HuH-7 (cell line): ENCODE measurements at regions not wholly inside any gene's neighbourhood (a gene's known extent, or its start where the extent isn't known, plus 50 kb on each side); places are given as distances from the start of the nearest gene placed in this dataset.
"Not testable (repeated sequence)": the region's sequence is repeated elsewhere in the genome, so short reads cannot be mapped to it uniquely, and the experiment has no call there.

ENCODE experiments used
- DNase-seq: peaks from one replicate; pipeline ENCODE4 v3.0.0; 2011; ENCODE audit warnings: low spot score

DNA sequence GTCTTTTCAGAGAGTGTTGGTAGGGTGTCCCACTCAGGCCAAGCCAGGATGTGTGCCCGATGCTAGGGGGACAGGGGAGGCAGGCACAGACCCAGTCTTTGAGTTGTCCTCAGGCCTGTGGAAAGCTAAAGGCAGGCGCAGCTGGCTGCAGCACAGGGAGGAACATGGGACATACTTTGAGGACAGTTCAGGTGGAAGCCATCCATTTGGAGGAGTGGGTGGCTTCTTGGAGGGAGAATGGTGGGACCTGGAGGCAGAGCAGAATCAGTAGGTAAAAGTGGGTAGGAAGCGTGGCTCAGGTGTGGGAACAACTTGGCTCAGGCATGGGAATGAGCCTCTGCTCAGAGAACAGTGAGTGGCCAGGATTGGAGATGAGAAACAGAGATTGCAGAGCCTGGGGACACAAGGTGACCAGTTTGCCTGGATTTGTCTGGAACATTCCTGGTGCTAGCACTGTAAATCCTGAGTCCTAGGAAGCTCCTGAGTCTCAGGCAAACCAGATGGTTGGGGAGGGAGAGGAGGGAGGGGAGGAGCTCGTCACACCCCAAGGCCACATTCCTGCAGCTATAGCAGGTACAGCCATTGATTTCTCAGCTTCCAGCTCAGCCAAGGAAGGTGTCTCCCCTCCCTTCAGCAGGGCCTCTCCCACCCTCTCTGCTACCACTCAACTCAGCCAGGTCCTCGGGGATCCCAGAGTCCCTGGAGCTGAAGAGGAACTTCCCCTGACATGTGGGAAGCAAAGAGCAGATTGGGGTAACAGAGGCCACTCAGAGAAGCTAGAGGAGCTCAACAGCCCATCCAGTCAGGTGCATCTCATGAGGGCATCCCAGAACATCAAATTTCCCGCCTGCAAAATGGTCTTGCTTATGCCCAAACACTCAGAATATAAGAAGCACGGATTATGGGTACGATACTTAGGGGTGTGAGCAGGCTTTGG, 65.2 kb upstream of the TINAGL1 start:
- DNase-seq = peak; percentile 27

DNA sequence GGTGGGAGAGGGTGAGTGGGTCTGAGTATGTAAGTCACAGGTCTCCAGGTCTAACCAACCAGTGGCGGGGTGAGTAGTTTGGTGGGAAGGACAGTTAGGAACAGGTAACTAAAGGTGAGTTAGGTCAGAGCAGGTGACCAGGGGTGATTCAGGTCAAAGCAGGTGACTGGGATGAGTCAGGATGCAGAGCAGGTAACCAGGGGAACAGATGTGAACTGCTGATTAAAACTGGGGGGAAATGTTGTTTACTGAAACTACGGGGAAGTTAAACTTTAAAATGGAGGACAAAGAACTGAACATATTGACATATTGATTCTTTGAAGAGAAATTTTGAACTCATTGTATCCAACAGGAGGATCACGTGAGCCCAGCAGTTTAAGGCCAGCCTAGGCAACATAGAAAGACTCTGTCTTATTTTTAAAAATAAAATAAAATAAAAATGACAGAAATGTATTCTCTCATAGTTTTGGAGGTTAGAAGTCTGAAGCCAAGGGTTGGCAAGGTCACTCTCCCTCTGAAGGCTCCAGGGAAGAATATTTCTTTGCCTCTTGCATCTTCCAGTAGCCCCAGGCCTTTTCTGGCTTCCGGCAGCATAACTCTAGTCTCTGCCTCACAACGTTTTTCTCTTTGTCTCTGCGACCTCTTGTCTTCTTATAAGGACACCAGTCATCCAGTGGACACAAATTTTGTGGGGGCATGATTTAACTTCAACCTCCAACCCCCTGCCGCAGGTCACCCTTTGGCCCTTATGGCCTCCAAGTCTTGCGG, 64.3 kb upstream of the TINAGL1 start:
- DNase-seq = no peak

DNA sequence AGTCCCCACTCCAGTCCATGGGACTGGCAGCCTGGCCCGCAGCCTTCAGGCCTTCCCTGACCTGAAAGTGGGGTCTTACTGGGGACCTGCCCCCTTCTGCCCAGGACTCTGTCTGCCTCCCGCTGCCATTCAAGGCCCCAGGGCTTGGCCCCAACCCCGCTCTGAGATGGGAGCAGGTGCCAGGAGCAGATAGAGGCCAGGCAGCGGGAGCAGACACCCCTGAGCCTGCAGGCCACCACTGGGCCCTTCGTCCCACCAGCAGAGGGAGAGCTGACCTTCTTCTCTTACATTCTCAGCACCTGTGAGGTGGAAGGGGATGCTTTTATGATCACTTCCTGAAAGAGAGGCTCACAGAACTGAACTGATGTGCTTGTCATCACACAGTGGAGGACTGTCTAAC, 62.2 kb upstream of the TINAGL1 start:
- no peak for DNase-seq

DNA sequence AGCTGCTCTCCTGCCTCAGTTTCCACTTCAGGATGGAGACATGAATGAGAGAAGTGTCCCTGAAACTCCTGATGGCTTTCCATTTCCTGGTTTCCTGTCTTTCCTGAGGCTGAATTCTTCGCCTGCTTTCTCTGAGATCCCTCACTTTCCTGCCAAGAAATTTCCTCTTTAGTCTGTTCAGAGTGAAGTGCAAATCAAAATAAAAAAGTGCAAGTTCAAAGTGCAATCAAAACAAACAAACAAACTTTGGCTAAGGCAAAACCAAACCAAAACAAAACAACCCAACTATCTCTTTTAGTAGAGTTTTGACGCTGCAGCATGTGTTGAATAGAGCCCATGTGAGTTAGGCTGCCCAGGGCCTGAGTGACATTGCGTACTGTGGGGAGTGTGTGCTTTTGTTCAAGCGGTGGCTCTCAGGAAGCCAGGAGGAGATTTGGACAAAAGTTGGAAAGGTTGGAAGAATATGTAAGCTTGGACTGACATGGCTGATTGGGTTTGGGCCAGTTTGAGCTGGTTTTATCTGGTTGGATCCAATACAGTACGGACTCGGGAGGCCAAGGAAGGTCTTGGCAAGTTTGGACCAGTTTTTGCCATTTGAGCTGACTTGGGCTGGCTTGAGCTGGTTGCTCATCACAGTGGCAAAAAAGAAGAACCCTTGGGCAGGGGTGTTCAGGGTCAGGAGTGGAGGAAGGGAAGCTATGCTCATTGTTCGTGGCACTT, 61.1 kb upstream of the TINAGL1 start:
- DNase-seq = no peak

DNA sequence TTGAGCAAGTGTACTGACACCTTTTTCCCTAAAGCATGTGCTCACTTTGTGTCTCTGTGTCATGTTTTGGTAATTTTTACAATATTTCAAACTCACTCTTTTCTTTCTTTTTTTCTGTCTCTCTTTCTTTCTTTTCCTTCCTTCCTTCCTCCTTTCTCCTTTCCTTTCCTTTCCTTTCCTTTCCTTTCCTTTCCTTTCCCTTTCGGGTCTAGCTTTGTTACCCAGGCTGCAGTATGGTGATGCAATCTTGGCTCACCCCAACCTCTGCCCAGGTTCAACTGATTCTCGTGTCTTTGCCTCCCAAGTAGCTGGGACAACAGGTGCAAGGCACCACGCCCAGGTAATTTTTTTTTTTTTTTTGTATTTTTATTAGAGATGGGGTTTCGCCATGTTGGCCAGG, 60.4 kb upstream of the TINAGL1 start:
- no peak for DNase-seq

DNA sequence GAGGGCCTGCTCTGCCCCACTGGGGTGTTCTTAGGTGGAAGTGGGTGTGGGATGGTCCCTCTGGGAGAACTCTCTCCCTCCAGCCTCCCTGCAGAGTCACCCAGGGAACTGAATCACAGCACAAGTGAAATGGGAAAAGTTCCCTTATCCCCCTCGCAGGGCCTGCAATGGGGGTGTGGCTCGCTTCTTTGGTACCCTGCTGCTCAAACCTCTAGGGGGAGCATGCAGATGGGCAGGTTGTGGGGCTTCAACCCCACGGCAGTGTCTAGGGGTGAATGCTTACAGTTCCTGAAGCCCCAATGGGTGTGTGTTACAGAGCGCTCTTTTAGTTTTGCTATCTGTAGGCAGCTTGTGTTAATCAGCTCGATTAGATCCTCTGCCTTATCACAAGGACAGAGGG, 59.0 kb upstream of the TINAGL1 start:
- no peak for DNase-seq

DNA sequence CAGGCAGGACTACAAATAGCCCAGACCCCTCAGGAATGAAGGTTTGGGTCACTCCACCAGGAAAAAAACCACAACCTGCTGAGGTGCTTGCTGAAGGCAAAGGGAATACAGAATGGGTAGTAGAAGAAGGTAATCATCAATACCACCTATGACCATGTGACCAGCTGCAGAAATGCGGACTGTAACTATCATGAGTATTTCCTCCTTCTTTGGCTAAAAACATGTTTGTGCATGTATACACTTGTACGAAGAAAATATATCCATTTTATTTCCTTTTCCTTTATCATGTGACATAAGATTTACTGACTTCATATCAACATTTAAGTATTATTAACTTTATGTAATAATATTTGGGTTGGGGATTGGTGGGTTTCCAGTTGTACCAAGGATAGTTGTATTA, 58.3 kb upstream of the TINAGL1 start:
- not testable (repeated sequence) for DNase-seq

DNA sequence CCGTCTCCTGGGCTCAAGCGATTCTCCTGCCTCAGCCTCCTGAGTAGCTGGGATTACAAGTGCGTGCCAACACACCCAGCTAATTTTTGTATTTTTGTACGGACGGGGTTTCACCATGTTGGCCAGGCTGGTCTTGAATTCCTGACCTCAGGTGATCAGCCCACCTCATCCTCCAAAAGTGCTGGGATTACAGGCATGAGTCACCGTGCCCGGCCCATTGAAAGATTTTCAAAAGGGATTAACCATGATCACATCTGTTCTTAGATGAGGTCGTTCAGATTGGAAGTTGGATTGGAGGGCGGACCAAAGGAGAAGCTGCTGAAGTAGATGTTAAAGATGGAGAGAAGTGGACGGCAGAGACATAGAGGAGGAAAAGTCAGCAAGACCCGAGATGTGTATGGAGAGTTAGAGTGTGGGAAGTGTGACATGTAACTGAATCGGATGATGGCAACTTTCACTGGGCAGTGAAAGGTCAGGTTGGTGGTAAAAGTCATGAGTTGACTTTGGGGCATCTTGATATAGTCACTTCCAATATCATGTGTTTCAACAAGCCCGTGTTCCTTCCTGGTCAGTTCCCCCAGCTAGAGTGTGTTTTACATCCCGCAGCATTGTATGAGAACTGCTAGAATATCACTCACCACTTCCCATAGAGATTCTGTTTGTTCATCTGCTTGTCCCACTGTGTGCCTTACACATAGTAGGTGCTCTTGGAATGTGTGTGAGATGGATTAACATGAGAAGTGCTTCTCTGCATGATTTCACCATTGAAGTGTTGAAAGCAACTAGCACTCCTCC, 54.4 kb upstream of the TINAGL1 start:
- no peak for DNase-seq

DNA sequence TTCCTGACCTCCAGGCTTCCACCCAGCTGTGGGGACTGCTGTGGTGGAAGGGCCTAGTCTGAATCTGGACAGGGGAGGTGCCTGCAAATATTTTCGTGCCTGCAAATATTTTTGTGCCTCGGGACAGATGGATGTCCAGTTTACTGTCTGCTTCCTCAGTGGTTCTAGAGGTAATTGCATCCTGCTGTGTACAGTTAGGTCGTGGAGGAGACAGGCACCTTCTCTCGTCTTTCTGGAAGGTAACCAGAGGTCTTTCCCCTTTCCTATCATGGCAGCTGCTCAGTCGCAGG, 53.8 kb upstream of the TINAGL1 start:
- no peak for DNase-seq

DNA sequence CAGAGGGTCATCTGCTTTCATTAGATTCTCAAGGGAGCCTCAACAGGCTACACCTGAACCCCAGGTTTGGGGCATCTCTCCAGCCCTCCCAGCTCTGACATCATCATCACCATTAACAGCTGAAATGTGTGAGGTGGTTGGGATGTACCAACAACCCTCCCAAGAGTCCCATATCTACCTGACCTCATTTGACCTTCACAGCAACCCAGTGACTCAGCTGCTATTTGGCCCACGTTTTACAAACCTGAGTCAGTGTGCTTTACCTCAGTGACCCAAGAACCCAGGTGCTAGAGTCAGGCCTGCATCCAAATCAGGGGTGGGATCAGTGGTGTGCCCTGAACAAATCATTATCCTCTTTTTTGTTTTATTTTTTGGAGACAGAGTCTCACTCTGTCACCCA, 53.3 kb upstream of the TINAGL1 start:
- no peak for DNase-seq

DNA sequence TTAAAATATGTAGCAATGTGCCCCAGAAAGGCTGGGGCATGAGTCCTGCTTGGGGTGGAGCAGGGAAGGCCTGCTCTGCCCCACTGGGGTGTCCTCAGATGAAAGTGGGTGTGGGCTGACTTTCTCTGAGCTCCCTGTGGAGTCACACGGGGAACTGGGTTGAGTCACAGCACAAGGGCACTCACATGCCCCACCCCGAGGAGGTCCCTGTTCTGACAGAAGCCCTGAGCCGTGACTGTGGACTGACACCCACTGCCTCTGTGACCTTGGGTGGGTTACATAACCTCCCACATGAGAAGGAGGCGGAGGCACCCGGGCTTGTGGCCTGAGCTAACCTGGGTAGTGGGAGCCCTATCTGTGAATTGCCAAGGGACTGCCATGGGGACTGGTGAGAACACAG, 52.5 kb upstream of the TINAGL1 start:
- no peak for DNase-seq

DNA sequence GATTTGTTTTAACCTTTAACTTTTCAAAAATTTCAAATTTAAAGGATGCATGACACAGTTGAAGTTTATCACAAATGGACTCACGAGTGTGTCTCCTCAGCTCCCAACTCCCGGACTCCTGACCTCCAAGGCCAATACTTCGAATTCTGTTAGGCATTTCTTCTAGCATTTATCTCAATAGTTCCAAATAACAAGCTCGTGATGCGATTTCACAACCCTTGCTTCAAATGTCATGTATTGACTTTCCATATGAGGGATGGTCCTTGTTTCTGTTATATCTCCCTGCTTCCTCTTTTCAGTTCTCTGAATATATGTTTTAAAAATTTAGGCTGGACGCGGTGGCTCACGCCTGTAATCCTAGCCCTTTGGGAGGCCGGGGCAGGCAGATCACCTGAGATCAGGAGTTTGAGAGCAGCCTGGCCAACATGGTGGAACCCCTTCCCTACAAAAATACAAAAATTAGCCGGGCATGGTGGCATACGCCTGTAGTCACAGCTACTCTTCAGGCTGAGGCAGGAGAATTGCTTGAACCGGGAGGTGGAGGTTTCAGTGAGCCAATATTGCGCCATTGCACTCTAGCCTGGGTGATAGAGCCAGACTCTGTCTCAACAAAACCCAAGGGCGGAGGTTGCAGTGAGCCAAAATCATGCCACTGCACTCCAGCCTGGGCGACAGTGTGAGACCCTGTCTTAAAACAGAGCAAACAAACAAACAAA, 52.0 kb upstream of the TINAGL1 start:
- no peak for DNase-seq
